Activated CD4-positive, alpha-beta memory T cell treated with anti-CD3 and anti-CD28 coated beads for 36 hours (primary cell): ENCODE measurements at regions not wholly inside any gene's neighbourhood (a gene's known extent, or its start where the extent isn't known, plus 50 kb on each side); places are given as distances from the start of the nearest gene placed in this dataset.
"Not testable (repeated sequence)": the region's sequence is repeated elsewhere in the genome, so short reads cannot be mapped to it uniquely, and the experiment has no call there.

ENCODE experiments used
- CTCF ChIA-PET: fragments of 350-600 bp; sonication (Branson Sonifier 250); formaldehyde crosslinking; loops from one replicate; lab custom pipeline; 2021; ENCODE audit warnings: antibody characterized with exemption, inconsistent platforms; lab: Charles Lee
- POLR2A ChIA-PET: fragments of 350-600 bp; sonication (Branson Sonifier 250); formaldehyde crosslinking; loops from one replicate; lab custom pipeline; 2021; ENCODE audit warnings: antibody characterized with exemption; lab: Charles Lee
- DNase-seq: peaks from one replicate; pipeline ENCODE4 v3.0.0-alpha.2; 2020
- H3K27ac Mint-ChIP-seq: one replicate; pipeline ENCODE4 v1.8.0; 2021; ENCODE audit warnings: mixed read lengths
- H3K27me3 Mint-ChIP-seq: one replicate; pipeline ENCODE4 v1.8.0; 2021; ENCODE audit warnings: mixed read lengths
- H3K36me3 Mint-ChIP-seq: one replicate; pipeline ENCODE4 v1.8.0; 2021; ENCODE audit warnings: mixed read lengths
- H3K4me1 Mint-ChIP-seq: one replicate; pipeline ENCODE4 v1.8.0; 2021; ENCODE audit warnings: low read depth, mixed read lengths
- H3K4me3 Mint-ChIP-seq: one replicate; pipeline ENCODE4 v1.8.0; 2021; ENCODE audit warnings: mild to moderate bottlenecking, mixed read lengths
- H3K9me3 Mint-ChIP-seq: one replicate; pipeline ENCODE4 v1.8.0; 2021; ENCODE audit warnings: mixed read lengths
- intact Hi-C: fragments of 100-400 bp; cut with micrococcal nuclease; formaldehyde crosslinking; loops from one replicate; pipeline ENCODE4 v1.15.1; 2023

DNA sequence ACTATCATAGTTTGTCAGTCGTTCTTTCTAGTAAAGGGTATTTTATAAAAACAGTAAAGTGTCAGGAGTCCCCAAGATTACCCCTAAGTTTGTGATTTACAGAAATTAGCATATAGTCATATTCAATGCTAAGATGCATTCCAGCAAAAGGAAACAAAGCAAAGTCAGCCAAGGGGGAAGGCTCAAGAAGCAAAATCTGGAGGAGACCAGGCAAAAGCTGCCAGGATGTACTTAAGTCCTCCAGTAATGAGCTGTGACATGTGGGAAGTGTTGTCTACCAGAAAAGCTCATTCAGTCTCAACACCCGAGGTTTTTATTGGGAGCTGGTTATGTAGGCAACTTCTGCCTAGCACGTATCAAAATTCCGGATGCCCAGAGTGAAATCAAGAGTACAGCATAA, 373.4 kb upstream of the TMPRSS15 start:
- Mint-ChIP-seq H3K4me1 (no peaks in the 10 kb centered on the region), H3K27ac (no peak overlapping the region), H3K27me3 (no peaks in the 10 kb centered on the region), H3K4me3 (no peak overlapping the region), H3K36me3 (no peaks in the 10 kb centered on the region), H3K9me3 (peaks cover 2% of the 10 kb centered on the region)
- no peak for DNase-seq
- intact Hi-C loops = no loop called here
- ChIA-PET POLR2A (no interaction called here), CTCF (no interaction called here)

- Mint-ChIP-seq H3K27me3 (no peaks in the 10 kb centered on the region), H3K9me3 (peaks cover 12% of the 10 kb centered on the region), H3K27ac (no peak overlapping the region), H3K4me1 (no peaks in the 10 kb centered on the region), H3K36me3 (no peaks in the 10 kb centered on the region), H3K4me3 (no peak overlapping the region)
- POLR2A ChIA-PET = no interaction called here
- no peak for DNase-seq
- CTCF ChIA-PET = no interaction called here
- intact Hi-C loops = no loop called here
These were observed 379.1 kb upstream of the TMPRSS15 start for GRCh38 chr21:18782721-18783120.

DNA sequence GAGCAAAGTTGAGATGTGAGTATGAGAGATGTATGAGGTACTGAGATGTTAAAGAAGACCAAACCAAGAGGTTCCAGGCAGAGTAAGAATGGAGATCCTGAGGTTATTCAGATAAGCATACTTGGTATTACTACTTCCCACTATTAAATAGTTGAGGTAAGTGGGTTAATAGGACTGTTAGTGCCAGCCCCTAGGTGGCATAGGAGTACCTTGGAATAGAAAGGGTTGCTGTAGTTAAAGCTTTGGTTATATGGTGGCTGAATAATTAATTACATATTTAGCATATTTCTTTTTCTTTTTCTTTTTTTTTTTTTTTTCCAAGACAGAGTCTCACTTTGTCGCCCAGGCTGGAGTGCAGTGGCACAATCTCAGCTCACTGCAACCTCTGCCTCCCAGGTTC, 397.9 kb upstream of the TMPRSS15 start:
- intact Hi-C loops = no loop called here
- CTCF ChIA-PET = no interaction called here
- H3K9me3 Mint-ChIP-seq = peaks cover 22% of the 10 kb centered on the region
- H3K4me1 Mint-ChIP-seq = no peaks in the 10 kb centered on the region
- H3K27me3 Mint-ChIP-seq = no peaks in the 10 kb centered on the region
- H3K4me3 Mint-ChIP-seq = no peak overlapping the region
- no peak overlapping the region for H3K27ac Mint-ChIP-seq
- POLR2A ChIA-PET = no interaction called here
- no peak for DNase-seq
- no peaks in the 10 kb centered on the region for H3K36me3 Mint-ChIP-seq

- Mint-ChIP-seq H3K9me3 (peaks cover 29% of the 10 kb centered on the region), H3K27ac (no peak overlapping the region), H3K4me3 (no peak overlapping the region), H3K27me3 (no peaks in the 10 kb centered on the region), H3K36me3 (no peaks in the 10 kb centered on the region), H3K4me1 (no peaks in the 10 kb centered on the region)
- intact Hi-C loops = no loop called here
- ChIA-PET CTCF (no interaction called here), POLR2A (no interaction called here)
- no peak for DNase-seq
These were observed 400.0 kb upstream of the TMPRSS15 start for GRCh38 chr21:18803624-18804023.

GRCh38 chr21:18810136-18810535, 406.6 kb upstream of the TMPRSS15 start:
- no peaks in the 10 kb centered on the region for H3K36me3 Mint-ChIP-seq
- intact Hi-C loops = no loop called here
- no peaks in the 10 kb centered on the region for H3K4me1 Mint-ChIP-seq
- no peaks in the 10 kb centered on the region for H3K27me3 Mint-ChIP-seq
- CTCF ChIA-PET = no interaction called here
- H3K9me3 Mint-ChIP-seq = peaks cover 21% of the 10 kb centered on the region
- no peak overlapping the region for H3K4me3 Mint-ChIP-seq
- POLR2A ChIA-PET = no interaction called here
- no peak overlapping the region for H3K27ac Mint-ChIP-seq
- no peak for DNase-seq

DNA sequence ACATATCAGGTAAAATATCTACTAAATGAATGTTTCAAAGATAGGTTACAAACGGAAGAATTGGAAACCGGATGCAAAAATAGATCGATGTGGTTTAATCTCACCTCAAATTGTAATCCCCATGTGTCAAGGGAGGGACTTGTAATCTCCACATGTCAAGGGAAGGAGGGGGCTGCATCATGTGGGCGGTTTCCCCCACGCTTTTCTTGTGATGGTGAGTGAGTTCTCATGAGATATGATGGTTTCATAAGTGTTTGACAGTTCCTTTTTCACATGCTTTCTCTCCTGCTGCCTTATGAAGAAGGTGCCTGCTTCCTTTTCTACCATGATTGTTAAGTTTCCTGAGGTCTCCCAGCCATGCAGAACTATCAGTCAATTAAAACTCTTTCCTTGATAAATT, 408.7 kb upstream of the TMPRSS15 start:
- no peaks in the 10 kb centered on the region for H3K4me1 Mint-ChIP-seq
- CTCF ChIA-PET = no interaction called here
- no peaks in the 10 kb centered on the region for H3K36me3 Mint-ChIP-seq
- peaks cover 18% of the 10 kb centered on the region for H3K9me3 Mint-ChIP-seq
- intact Hi-C loops = no loop called here
- no peak overlapping the region for H3K27ac Mint-ChIP-seq
- H3K27me3 Mint-ChIP-seq = no peaks in the 10 kb centered on the region
- POLR2A ChIA-PET = no interaction called here
- H3K4me3 Mint-ChIP-seq = no peak overlapping the region
- no peak for DNase-seq

DNA sequence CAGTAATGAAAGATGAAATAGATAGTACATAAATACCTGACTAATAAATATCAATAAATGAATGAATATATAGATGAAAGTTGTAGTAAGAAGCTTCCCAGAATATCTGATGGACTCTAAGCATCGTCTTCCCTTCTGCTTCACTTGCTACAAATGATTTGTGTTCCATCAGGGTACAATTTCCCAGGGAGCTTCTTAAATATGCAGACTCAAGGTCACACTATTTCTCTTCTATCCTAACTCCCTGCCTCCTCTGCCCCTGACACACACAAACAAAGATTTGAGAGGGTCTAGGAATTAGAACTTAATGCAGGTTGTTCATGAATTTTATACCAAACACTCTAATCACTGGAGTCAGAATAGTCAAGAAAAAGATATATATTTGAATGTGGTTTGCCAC, 415.9 kb upstream of the TMPRSS15 start:
- Mint-ChIP-seq H3K27me3 (no peaks in the 10 kb centered on the region), H3K36me3 (no peaks in the 10 kb centered on the region)
- CTCF ChIA-PET = no interaction called here

DNA sequence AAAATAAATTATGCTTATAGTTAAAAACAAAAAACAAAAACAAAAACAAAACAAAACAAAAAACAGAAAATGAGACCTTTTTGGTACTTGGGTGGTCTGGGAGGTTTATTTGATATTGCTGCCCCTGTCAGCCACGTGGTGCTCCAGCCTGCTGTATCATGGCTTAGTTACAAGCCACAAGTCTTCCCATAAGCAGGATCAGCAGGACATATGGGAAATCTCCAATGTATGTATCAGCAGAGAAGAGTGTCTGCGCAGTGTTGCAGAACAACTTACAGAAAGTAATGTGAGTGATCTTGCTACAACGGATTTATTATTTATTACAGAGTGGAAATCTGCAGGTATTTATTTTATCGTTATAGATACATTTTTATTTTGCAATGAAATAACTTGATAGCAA, 423.0 kb upstream of the TMPRSS15 start:
- Mint-ChIP-seq H3K36me3 (no peaks in the 10 kb centered on the region), H3K4me3 (no peak overlapping the region), H3K27me3 (no peaks in the 10 kb centered on the region), H3K4me1 (no peaks in the 10 kb centered on the region), H3K27ac (no peak overlapping the region), H3K9me3 (peaks cover 10% of the 10 kb centered on the region)
- CTCF ChIA-PET = no interaction called here
- intact Hi-C loops = no loop called here
- no peak for DNase-seq
- POLR2A ChIA-PET = no interaction called here

More for the DNA sequence above, 415.9 kb upstream of the TMPRSS15 start:
- Mint-ChIP-seq H3K4me3 (no peak overlapping the region), H3K4me1 (no peaks in the 10 kb centered on the region), H3K9me3 (peaks cover 18% of the 10 kb centered on the region), H3K27ac (no peak overlapping the region)
- intact Hi-C loops = no loop called here
- DNase-seq = no peak
- POLR2A ChIA-PET = no interaction called here

DNA sequence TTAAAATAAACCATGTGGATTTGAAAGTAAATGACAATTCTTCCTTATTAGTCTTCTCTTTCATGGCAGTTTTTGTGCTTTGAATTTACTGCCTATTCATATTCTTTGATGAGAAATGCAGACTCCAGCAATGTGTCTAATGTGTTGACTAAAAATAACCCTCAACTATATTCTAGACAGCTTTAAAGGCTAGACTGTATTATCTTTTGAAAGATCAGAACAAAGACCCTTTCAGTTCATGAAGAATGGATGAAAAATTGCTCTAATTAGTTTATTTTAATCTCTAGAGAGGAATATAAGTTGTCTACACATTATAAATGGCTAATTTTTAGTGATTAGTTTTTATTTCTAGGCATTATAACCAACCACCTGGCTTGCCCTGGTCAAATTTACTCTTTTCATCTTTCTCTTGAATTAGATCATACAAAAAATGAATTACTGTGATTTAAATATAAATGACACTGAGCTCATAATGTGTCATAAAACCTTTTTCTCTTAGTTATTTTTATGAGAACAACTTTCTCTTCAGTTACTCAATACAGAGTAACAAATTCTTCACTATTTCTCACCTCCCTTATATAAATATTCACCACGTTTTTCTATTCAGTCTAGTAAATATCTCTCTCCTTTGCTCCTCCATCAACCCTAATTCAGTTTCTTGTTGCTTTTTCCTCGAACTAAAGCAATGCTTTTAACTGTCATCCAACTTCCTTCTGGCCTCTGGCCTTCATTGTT, 428.5 kb upstream of the TMPRSS15 start:
- ChIA-PET CTCF (no interaction called here), POLR2A (no interaction called here)
- Mint-ChIP-seq H3K4me1 (no peaks in the 10 kb centered on the region), H3K9me3 (peaks cover 6% of the 10 kb centered on the region), H3K36me3 (no peaks in the 10 kb centered on the region), H3K4me3 (no peak overlapping the region), H3K27ac (no peak overlapping the region), H3K27me3 (no peaks in the 10 kb centered on the region)
- intact Hi-C loops = no loop called here
- no peak for DNase-seq

GRCh38 chr21:18832950-18833349, 429.4 kb upstream of the TMPRSS15 start:
- H3K27me3 Mint-ChIP-seq = no peaks in the 10 kb centered on the region
- intact Hi-C loops = no loop called here
- no peaks in the 10 kb centered on the region for H3K36me3 Mint-ChIP-seq
- no peaks in the 10 kb centered on the region for H3K4me1 Mint-ChIP-seq
- POLR2A ChIA-PET = no interaction called here
- no peak overlapping the region for H3K4me3 Mint-ChIP-seq
- CTCF ChIA-PET = no interaction called here
- no peak for DNase-seq
- no peak overlapping the region for H3K27ac Mint-ChIP-seq
- H3K9me3 Mint-ChIP-seq = peaks cover 4% of the 10 kb centered on the region

- DNase-seq, H3K27me3 Mint-ChIP-seq, H3K36me3 Mint-ChIP-seq, intact Hi-C loops, H3K4me3 Mint-ChIP-seq, CTCF ChIA-PET, POLR2A ChIA-PET, H3K4me1 Mint-ChIP-seq, H3K27ac Mint-ChIP-seq: not testable (repeated sequence)
- peaks cover 14% of the 10 kb centered on the region for H3K9me3 Mint-ChIP-seq
These were observed 430.5 kb upstream of the TMPRSS15 start for GRCh38 chr21:18834121-18834520.

DNA sequence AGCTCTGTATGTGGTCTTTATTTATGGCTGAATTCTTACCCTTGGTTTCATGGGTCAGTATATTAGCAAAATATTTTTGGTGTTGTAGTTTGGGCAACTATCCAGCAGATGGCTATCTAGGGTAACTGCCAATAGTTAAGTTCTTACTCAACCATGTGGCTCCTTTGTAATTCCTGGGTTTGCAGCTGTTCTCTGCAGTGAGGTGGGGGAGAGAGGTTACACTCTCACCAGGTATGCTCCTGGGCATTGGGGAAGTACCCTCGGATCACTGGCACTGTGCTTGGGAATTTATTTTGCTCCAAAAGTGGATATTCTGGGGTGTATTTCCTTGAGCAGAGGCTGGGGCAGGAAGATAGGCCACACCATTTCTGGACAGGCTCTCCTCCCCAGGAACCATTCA, 436.7 kb upstream of the TMPRSS15 start:
- no peaks in the 10 kb centered on the region for H3K36me3 Mint-ChIP-seq
- ChIA-PET CTCF (no interaction called here), POLR2A (no interaction called here)
- H3K4me3 Mint-ChIP-seq = no peak overlapping the region
- DNase-seq = no peak
- no peaks in the 10 kb centered on the region for H3K27me3 Mint-ChIP-seq
- H3K4me1 Mint-ChIP-seq = no peaks in the 10 kb centered on the region
- intact Hi-C loops = no loop called here
- H3K9me3 Mint-ChIP-seq = peaks cover 13% of the 10 kb centered on the region
- no peak overlapping the region for H3K27ac Mint-ChIP-seq

- H3K9me3 Mint-ChIP-seq = peaks cover 31% of the 10 kb centered on the region
- H3K36me3 Mint-ChIP-seq, POLR2A ChIA-PET, H3K4me1 Mint-ChIP-seq, H3K27ac Mint-ChIP-seq, intact Hi-C loops, H3K4me3 Mint-ChIP-seq, DNase-seq, H3K27me3 Mint-ChIP-seq, CTCF ChIA-PET: not testable (repeated sequence)
These were observed 454.0 kb upstream of the TMPRSS15 start for GRCh38 chr21:18857606-18858005.
